ENCODE measurements at regions not wholly inside any gene's neighbourhood (a gene's known extent, or its start where the extent isn't known, plus 50 kb on each side); places are given as distances from the start of the nearest gene placed in this dataset.

DNA sequence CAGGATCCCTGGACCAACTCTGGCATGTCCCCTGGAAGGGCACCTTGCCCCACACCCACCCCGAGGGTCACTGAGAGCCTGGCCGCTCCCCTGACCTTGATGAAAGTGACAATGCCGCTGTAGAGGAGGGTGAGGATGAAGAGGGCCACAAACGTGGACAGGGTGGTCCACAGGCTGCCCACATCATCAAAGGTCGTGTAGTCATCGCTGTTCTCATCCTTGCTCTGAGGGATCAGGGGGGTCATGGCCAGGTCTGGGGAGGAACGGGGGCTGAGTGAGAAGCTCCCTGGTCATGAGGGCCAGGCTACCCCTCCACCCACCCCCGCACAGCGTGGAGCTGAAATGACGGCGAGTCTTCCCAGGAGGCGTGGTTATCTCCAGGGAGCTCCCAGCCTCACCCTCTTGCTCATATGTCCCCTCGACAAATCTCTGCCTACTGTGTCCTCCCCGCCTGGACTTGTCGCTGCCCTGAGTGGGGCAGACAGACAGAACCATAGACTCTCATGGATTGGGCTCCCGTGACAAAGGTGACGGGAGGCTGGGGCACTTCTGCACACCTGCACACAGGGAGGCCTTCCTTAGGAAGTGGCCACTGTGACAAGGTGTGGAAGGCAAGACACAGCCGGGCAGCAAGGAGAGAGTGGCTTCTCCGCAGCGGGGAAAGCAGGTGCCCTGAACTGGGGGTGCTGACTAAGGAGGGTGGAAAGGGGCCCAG, 311.1 kb downstream of the TMEM121 start:
- no peak for DNase-seq

DNA sequence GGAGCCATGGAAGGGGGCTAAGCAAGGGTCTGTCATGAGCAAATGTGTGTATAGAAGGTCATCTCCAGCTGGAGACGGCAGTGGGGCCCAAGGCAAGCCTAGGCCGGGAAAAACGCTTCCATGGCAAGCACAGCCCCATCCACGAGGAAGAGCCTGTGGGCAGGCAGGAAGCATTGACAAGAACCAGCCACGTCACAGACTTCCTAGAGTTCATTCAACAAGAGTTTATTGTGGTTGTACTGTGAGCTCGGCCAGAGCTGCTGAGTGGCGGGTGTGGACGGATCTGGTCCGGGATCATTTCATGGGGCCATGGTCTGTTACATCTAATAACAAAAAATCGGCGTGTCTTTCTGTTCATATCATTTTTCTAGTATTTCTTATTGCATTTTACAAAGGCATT, 311.7 kb downstream of the TMEM121 start:
- no peak for DNase-seq

DNA sequence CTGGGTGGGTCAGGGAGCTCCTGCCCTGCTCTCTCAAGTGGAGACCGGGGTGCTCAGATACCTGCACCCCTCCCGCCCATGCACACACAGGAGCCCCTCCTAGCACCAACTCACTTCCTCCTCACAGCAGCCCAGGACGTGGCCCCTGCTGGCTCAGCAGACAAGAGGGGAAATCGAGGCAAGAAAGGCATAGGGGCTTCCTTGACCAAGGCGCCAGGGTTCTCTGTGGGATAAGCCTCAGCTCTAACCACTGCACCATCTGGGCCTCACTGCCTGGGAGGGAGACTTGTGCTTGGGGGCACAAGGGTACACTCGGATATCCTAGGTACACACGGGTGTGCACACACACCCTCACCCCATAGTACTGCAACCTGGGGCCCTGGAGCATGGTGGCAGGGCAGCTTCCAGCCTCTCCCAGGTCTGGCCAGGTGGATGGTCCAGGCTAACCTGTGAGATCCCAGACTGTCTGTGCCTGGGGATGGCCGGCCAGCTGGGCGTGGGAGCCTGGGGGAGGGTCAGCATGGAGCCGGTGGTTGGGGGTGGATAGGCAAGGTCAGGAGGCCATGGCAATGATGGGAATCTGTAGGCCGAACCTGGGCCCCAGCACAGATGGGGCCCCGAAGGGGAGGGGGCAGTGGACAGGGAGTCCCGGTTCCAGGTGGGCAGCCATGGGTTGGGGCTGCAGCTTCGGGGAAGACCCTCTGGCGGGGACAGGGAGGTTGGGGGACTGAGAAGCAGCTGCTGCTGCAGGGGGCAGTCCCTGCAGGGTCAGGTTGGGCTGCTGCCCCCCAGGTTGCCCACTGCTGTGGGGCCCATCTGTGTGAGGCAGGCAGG, 312.4 kb downstream of the TMEM121 start:
- no peak for DNase-seq

DNA sequence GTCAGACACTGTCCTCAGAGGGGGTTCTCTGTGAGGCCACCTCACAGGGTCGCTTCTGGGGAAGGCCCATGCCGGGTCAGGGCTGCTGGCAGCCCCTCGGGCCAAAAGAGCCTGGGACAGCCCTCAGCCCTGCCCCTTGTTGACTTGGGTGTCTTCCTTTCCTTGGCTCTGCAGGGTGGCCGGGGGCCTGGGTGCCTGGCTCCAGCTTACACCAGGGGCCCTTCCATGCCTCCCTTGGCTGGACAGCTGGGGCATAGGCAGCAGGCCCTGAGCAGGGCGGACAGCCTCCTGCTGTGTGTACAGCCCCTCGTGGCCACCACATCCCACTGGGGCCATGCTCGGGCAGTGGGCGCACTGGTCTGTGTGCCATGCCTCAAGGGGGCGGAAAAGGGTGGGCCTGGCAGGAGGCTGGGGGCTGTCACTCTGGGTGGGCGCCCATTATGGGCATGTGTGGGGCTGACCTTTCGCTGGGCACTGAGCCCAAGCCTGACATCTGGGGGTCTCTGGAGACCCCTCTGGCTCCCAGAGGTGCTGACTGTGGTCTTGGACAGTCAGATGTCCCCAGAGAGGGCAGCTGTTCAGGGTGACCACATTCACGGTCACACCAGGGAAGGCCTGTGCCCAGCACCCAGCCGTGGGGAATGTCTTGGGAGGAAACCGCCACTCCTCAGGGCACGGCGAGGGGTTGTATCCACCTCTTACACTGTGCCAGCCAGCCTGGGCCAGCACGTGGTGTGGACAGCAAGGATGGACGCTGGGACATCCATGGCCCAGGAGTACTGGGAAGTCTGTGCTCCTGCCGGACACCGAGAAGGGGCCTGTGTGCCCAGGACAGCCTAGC, 313.3 kb downstream of the TMEM121 start:
- DNase-seq, result no peak

DNA sequence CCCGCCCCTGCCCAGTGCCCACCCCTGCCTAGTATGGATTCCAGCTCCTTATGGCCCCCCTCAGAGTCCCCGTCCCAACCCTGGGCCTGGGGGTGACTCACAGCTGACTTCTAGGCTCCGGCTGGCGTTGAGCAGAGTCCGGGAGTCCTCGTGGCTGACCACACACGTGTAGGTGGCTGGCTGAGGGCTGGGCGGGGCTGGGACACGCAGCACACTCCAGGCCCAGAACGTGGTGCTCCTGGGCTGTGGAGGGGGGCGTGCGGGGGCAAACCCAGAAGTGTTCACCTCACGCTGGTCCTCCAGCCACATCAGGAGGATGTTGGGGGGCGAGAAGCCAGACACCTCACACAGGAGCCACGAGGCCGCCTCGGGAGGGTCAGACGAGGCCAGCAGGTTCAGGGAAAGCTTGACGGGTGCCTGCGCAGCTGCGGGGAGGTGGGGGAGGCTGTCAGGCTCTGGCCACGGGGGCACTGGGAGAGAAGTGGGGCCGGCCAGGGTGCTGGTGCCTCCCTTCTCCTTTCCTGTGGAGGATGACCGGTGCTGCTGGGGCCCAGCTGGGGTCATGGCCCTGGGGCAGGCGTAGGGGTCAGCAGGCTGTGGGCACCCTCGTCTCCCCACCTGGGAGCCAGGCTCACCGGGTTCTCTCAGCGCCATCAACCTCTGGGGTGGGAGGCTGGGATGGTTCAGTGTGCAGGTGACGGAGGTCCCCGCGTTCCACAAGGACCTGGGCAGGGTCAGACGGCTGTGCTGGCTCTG, 314.1 kb downstream of the TMEM121 start:
- no peak for DNase-seq

DNA sequence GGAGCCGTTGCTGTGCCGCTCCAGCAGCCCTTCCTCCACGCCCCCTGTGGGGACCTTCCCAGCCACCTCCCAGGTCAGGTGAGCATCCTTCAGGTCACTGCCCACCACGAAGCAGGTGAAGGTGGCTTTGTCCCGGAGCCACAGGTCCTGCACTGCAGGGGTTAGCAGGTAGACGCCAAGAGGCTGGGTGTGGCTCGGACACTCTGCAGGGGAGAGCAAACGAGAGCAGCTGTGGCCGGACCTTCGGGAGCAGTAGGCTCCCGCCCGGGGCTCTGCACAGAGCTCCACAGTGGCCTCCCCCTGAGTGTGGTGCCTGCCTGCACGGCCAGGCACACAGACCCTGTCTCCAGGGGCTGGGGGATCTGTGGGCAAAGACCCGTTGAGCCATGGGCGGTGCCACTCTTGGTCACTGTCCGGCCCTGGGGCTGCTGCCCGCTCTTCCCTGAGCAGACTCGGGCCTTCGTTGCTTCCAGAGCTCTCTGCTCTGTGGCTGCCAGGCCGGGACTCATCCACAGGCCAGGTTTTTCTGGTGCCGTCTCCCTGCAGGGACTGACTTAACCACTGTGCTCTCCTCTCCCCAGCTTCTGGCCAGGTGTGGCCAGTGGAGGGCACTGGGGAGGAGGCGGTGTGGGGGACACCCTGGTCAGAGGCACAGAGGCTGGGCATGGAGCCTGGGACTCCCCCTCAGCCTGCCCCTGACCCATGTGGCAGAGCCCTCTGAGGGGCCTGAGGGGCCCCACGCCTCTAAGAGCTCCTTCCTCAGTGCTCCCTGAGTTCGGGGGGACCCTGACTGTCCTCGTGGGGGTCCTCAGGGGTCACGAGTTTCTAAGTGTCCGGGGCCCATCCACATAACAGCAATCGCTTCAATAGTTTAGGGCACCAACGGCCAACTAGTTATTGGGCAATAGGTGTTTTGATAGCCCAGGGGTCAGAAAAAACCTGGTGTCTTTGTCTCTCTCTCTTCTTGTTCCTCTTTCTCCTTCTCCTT, 314.9 kb downstream of the TMEM121 start:
- no peak for DNase-seq

DNA sequence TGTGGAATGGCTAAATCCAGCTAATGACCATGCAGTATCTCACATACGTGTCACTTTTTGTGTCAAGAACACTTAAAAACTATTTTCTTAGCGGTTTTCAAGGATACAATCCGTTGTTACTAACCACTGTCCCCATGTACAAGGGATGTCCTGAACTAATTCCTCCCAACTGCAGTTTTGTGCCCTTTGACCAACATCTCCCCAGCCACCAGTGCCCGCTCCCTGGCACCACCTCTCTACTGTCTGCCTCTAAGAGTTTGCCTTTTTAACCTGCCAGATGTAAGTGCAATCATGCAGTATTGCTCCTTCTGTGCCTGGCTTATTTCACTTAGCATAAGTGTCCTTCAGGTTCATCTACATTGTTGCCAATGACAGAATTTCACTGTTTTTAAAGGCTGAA, 315.7 kb downstream of the TMEM121 start:
- no peak for DNase-seq

DNA sequence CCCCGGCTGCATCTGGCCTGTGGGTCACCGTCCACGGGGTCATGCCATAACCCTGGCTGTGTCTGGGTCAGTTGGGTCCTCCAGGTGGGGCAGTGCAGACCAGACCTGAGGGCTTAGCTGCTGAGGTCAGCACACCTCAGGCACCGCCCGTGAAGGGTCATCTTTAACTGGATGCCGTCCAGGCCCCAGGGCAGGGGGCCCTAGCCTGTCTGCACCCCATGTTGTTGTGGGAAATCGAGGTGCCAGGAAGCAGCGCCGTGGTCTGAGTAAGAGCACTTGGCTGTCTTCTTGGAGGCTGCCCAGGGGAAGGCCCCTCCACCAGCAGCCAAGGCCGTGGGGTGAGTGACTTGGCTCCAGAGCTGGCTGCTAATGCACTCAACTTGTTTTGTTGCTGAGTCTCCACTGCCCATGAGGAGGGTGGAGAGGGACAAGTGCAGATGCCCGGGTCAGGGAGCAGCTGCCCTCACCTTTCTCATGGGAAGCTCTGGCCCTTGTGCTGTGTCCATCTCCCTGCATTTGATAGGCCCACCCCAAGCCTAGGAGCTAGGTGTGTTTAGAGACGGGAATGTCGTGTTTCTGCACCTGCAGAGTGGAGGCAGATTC, 317.2 kb downstream of the TMEM121 start:
- no peak for DNase-seq

DNA sequence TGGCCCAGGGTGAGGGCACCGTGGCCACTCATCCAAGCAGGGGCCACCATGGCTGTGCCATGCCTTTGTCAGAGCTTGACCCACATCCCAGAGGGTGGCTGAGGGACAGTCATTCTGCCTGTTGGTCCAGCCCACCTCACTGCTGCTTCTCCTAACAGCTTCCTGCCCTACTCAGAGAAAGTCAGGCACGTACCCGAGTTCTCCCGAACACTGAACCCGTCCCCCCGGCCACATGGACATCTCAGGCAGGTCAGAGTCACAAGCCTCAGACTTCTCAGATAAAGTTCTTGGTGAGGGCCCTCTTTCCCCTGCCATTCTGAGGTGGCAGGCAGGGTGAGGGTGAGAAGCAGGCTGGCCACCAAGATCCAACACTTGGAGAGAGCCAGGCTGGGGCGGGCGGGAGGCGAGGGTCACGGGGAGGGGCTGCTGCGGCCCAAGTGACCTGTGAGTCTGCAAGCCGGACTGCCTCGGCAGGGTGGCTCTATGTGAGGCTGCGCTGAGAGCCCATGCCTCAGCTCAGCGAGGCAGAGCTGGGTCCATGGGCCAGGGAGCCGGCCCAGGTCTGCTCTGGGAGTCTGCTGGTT, 317.8 kb downstream of the TMEM121 start:
- no peak for DNase-seq

DNA sequence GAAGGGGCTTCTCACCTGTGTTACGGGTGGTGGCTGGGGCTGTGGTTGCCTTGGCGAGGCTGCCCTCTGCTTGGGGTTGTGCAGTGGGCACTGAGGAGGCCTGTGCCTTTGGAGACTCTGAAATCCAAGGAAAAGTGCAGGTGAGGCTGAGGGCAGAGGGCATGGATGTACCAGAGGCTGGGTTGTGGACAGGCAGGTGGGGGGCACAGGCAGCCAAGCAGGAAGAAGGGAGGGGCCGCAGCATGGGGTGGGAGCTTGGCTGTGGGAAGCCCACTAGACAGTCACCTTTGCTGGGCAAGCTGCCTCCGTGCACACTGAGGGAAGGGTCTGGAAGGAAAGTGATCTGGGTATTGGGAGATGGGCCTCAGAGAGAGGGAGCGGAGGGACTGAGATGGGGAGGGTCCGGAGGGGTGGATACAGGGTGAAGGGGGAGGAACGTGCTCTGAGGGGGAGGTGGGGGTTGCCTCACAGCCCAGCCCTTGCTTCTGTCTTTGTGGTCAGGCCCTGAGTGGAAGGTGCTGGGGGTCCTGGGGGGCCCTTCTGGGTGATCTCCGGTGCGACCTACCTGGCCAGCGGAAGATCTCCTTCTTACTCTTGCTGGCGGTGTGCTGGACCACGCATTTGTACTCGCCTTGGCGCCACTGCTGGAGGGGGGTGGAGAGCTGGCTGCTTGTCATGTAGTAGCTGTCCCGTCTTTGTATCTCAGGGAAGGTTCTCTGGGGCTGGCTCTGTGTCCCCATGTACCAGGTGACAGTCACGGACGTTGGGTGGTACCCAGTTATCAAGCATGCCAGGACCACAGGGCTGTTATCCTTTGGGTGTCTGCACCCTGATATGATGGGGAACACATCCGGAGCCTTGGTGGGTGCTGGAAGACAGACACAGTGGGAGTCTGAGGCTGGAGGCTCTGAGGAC, 318.7 kb downstream of the TMEM121 start:
- no peak for DNase-seq

DNA sequence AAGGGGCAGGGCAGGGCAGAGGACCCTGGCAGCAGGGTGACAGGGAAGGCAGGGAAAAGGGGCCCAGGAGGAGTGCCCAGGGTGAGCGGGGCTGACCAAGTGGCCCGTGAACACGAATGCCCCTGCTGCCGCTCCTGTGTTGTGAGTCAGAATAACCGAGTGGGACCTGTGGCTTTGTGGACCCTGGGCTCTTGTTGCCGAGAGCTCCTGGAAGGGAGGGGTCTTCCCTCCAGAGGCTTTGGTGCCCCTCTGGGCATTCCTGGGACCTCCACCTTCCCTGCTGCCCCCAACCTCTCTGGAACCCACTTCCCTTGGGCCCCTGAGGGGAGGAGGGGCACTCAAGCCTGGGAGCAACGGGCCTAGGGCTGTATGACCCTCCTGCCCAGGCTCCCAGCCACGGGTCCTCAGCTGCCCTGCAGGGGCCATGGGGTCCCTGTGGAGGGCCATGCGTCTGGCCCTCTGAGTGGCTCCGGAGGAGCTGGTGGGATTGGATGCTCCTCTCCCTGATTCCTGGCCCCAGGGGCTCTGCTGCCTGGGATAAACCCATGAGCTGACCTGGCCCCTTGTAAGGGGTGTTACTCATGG, 319.4 kb downstream of the TMEM121 start:
- no peak for DNase-seq

DNA sequence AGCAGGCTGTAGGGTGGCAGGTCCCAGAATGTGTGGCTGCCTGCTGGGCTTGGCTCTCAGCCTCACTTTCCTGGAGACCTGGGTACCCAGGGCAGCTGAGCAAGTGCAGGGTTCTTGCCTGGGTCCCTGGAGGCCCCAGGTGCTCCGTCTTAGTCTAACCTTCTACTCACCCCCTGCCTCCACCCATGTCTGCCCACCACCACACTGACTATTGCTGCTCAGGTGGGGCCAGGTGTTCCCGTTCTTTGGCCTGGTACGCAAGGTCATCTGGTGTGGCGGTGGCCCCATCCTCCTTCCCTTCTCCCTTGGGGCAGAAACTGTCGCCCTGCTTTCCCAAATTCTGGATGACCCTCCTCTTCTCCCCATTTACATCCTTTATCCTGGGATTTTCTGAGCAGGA, 319.9 kb downstream of the TMEM121 start:
- no peak for DNase-seq

DNA sequence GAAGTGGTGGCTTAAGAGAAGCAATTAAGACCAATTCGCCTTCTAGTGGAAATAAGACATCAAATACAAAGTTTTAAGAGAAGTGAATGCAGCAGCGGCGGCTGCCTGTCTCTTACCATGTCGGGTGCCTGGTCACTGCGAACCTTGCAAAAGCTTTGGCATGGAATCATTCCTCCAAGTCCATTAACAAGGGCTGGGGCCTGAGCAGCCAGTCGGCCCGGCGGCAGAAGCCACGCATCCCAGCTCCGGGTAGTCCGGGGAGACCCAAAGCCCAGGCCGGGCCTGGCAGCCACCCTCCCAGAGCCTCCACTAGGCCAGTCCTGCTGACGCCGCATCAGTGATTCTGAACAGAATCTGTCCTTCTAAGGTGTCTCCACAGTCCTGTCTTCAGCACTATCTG, 321.0 kb downstream of the TMEM121 start:
- no peak for DNase-seq

DNA sequence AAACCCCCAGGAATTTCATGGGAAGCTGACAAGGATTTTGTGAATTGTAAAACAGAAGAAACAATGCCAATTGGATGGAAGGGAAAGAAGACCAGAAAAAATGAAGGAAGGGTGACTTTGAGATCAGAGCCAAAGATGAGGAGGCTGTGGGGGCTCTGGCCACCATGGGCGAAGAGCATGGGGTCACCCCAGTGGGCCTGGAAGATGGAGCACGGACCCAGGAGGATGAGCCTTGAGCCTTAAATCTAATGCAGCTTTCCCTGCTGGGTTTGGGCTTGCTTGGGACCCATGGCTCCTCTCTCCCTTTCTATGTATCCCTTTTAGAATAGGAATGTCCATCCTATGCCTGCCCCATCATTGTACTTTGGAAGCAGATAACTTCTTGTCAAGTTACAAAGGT, 322.2 kb downstream of the TMEM121 start:
- DNase-seq, result no peak

DNA sequence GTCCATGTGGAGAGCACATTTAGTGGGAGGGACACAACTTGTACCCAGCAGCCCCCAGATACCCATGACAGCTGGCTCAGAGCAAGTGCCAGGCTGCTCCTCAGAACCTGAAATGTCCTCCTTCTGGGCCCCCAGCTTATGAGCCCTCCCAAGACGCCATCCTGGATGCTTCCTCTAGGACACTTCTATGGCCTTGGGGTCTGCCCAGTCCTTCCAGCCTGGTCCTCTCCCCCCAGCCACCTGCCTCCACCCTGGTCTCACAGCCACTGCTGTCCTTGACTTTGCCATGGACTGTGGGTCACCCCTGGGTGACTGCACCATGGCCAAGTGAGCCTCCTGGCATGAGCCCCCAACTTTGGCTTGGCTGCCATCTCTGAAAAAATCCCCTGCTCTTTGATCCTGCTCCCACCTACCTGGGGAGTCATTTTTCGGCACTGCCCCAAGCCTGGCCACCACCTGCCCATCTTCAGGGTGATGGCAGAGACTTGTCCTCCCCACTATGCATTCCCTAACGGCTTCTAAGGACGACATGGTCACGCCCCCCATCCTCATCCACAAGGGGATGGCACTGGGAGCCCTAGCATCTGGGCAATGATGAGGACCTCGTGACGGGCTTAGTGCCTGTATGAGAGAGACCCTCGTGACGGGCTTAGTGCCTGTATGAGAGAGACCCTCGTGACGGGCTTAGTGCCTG, 323.7 kb downstream of the TMEM121 start:
- DNase-seq, result no peak

DNA sequence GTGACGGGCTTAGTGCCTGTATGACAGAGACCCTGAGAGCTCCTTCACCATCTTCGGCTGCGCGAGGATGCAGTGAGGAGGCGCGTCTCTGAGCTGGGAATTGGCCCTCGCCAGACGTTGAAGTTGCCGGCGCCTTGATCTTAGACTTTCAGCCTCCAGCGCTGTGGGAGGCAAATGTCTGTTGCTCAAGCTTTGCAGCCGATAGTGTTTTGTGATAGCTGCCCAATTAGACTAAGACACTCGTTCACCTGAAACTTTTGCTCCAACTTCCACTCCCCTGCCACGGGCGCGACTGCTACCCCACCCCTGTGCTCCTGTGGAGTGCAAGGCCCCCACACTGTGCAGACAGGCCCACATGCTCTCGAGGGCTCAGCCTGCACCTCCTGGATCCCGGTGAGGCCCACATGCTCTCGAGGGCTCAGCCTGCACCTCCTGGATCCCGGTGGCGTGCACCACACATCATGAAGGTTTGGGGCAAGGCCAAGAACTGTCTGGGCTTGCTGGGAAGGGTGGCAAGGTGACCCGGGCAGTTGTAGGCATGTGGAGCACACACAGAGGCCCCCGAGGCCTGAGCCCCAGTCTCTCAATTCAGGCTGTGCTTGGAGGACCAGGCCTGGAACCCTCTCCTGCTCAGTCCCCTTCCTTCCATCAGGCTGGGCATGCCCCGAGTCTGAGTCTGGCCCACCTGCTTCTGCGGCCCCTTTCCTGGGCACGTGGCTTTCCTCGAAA, 324.6 kb downstream of the TMEM121 start:
- DNase-seq, result no peak

DNA sequence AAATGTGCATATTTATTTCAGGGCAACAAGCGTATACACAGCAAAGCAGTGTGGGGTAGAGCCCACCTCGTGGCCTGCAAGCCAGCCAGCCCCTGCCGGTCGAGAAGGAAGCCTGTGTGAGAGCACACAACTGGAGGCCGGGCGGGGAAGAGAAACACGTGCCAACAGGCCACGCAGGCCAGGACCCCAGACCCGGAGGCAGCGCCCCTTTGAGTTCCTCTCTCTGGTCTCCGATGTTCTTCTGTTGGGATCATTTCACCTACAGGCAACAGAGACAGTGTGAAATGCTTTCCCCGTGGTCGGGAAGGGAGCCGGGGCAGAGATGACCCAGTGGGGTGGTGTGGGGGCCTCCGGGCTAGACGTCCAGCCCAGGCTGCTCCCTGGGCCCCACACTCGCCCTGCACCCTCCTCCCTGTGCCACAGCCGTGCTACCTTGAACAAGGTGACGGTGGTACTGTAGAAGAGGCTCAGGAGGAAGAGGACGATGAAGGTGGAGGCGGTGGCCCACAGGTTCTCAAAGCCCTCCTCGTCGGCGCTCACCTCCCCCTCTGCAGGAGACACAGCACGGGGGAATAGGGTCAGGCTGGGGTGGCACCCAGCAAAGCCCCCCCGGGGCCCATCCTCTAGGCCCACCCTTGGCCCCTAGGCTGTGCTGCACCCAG, 325.5 kb downstream of the TMEM121 start:
- DNase-seq, result no peak

Data from GOT3 (cell line).